GM12878 (cell line): ENCODE measurements at regions not wholly inside any gene's neighbourhood (a gene's known extent, or its start where the extent isn't known, plus 50 kb on each side); places are given as distances from the start of the nearest gene placed in this dataset.

Experiments
- BHLHE40 ChIP-seq, 2 experiments: fragments of 450-650 bp in 1 of 2; IDR thresholded peaks; 2 replicates each; pipeline ENCODE4 v1.6.1; 2011 to 2017; ENCODE audit warnings: low read depth in 2 of 2, borderline replicate concordance in 1 of 2, improper control_type of control experiment in 1 of 2, low read length in 1 of 2, mild to moderate bottlenecking in 1 of 2
- CREM ChIP-seq: IDR thresholded peaks from 2 replicates; pipeline ENCODE4 v1.6.1; 2014; ENCODE audit warnings: antibody characterized with exemption, low read depth
- CTCF ChIP-seq, 3 experiments: IDR thresholded peaks in 2 of 3; conservative IDR thresholded peaks in 1 of 3; 2 replicates each; pipeline ENCODE4 v1.5.1; 2011; ENCODE audit warnings: low read depth in 3 of 3, low read length in 3 of 3, mild to moderate bottlenecking in 3 of 3, control low read depth in 2 of 3, moderate library complexity in 2 of 3, inconsistent platforms in 1 of 3, mixed read lengths in 1 of 3; ENCODE audit not compliant: control insufficient read depth in 2 of 3, insufficient read depth in 1 of 3; ENCODE audit errors: extremely low read depth in 1 of 3
- MAX ChIP-seq: IDR thresholded peaks from 2 replicates; pipeline ENCODE4 v1.6.1; 2012; ENCODE audit warnings: low read depth, low read length, improper control_type of control experiment
- MEF2A ChIP-seq: IDR thresholded peaks from 2 replicates; pipeline ENCODE4 v1.6.1; 2011; ENCODE audit warnings: low read depth, mild to moderate bottlenecking, low read length, moderate library complexity; ENCODE audit not compliant: insufficient read depth
- MTA3 ChIP-seq: IDR thresholded peaks from 2 replicates; pipeline ENCODE4 v1.6.1; 2012; ENCODE audit warnings: low read length, inconsistent platforms, borderline replicate concordance
- NBN ChIP-seq: fragments of 450-650 bp; IDR thresholded peaks from 2 replicates; pipeline ENCODE4 v1.6.1; 2016
- RAD21 ChIP-seq: IDR thresholded peaks from 2 replicates; pipeline ENCODE4 v1.6.1; 2011; ENCODE audit warnings: mild to moderate bottlenecking, low read depth, low read length, moderate library complexity; ENCODE audit not compliant: insufficient read depth
- SIN3A ChIP-seq: IDR thresholded peaks from 2 replicates; pipeline ENCODE4 v1.6.1; 2012; ENCODE audit warnings: low read depth, low read length, improper control_type of control experiment
- SUZ12 ChIP-seq: fragments of 200-600 bp; sonication (generic); IDR thresholded peaks from one replicate; pipeline ENCODE4 v1.6.1; 2018; ENCODE audit warnings: antibody characterized with exemption, mild to moderate bottlenecking; ENCODE audit not compliant: unreplicated experiment
- TAF1 ChIP-seq: IDR thresholded peaks from 2 replicates; pipeline ENCODE4 v1.6.1; 2011; ENCODE audit warnings: mild to moderate bottlenecking, low read depth, low read length, borderline replicate concordance

GRCh38 chr2:9700109-9700495 lies 69.3 kb upstream of the YWHAQ start:
- no peak for TF ChIP-seq MAX
- no peak for TF ChIP-seq SUZ12
- TF ChIP-seq BHLHE40 (IDR thresholded peaks at IDR 0.05; ENCODE audit: borderline replicate concordance in 1 of 2, low read depth in 2 of 2, low read length in 1 of 2), result no peak
- no peak for TF ChIP-seq MTA3
- TF ChIP-seq TAF1, result no peak
- TF ChIP-seq NBN, result no peak
- no peak for TF ChIP-seq RAD21
- TF ChIP-seq CTCF (IDR thresholded peaks at IDR 0.05 in 2 of 3, conservative IDR thresholded peaks at IDR 0.05 in 1 of 3; ENCODE audit: control insufficient read depth in 2 of 3, extremely low read depth in 1 of 3, insufficient read depth in 1 of 3, low read depth in 3 of 3, low read length in 3 of 3), result no peak
- no peak for TF ChIP-seq SIN3A
- TF ChIP-seq MEF2A, result no peak
- no peak for TF ChIP-seq CREM
